ENCODE measurements at regions not wholly inside any gene's neighbourhood (a gene's known extent, or its start where the extent isn't known, plus 50 kb on each side); places are given as distances from the start of the nearest gene placed in this dataset.
"Not testable (repeated sequence)": the region's sequence is repeated elsewhere in the genome, so short reads cannot be mapped to it uniquely, and the experiment has no call there.

- DNase-seq: no peak
Observed at GRCh38 chr2:122023059-122023864, 267.8 kb downstream of the TSN start.

- DNase-seq: no peak
Observed at GRCh38 chr2:122027510-122028217, 272.2 kb downstream of the TSN start.

GRCh38 chr2:122028371-122029100, 273.1 kb downstream of the TSN start:
- DNase-seq: no peak

- no peak for DNase-seq
Observed at GRCh38 chr2:122029456-122029855, 274.0 kb downstream of the TSN start.

- no peak for DNase-seq
Observed at GRCh38 chr2:122029945-122030344, 274.5 kb downstream of the TSN start.

GRCh38 chr2:122031544-122032263, 276.3 kb downstream of the TSN start:
- no peak for DNase-seq

GRCh38 chr2:122032264-122032645, 276.8 kb downstream of the TSN start:
- no peak for DNase-seq

GRCh38 chr2:122033778-122034177, 278.3 kb downstream of the TSN start:
- DNase-seq: no peak

GRCh38 chr2:122034344-122034743, 278.9 kb downstream of the TSN start:
- DNase-seq: no peak

- no peak for DNase-seq
Observed at GRCh38 chr2:122034777-122035176, 279.3 kb downstream of the TSN start.

- DNase-seq: not testable (repeated sequence)
Observed at GRCh38 chr2:122038816-122039215, 283.4 kb downstream of the TSN start.

GRCh38 chr2:122041455-122041854, 286.0 kb downstream of the TSN start:
- no peak for DNase-seq

GRCh38 chr2:122051659-122052058, 296.2 kb downstream of the TSN start:
- not testable (repeated sequence) for DNase-seq

GRCh38 chr2:122055521-122055931, 300.1 kb downstream of the TSN start:
- no peak for DNase-seq

- DNase-seq: no peak
Observed at GRCh38 chr2:122056853-122057252, 301.4 kb downstream of the TSN start.

- no peak for DNase-seq
Observed at GRCh38 chr2:122061206-122061605, 305.8 kb downstream of the TSN start.

GRCh38 chr2:122061831-122062230, 306.4 kb downstream of the TSN start:
- DNase-seq: no peak

GRCh38 chr2:122062506-122062905, 307.1 kb downstream of the TSN start:
- no peak for DNase-seq

GRCh38 chr2:122063716-122064115, 308.3 kb downstream of the TSN start:
- DNase-seq: no peak

GRCh38 chr2:122070241-122070731, 314.8 kb downstream of the TSN start:
- no peak for DNase-seq

- DNase-seq: no peak
Observed at GRCh38 chr2:122072666-122073065, 317.2 kb downstream of the TSN start.

- no peak for DNase-seq
Observed at GRCh38 chr2:122074201-122074600, 318.8 kb downstream of the TSN start.

- peak; percentile 6 to 38 for DNase-seq
Observed at GRCh38 chr2:122075381-122075780, 319.9 kb downstream of the TSN start.

Measured in inflammatory macrophage treated with lipopolysaccharide for 1 hour (primary cell).